Choroid plexus epithelial cell (primary cell): ENCODE measurements at regions not wholly inside any gene's neighbourhood (a gene's known extent, or its start where the extent isn't known, plus 50 kb on each side); places are given as distances from the start of the nearest gene placed in this dataset.

Experiments
- DNase-seq: peaks from one replicate; pipeline ENCODE4 v3.0.0-alpha.2; 2010; ENCODE audit warnings: low read depth
- H3K4me3 ChIP-seq: 2 replicates; pipeline ENCODE4 v1.5.1; 2011; ENCODE audit warnings: low read depth, mild to moderate bottlenecking, control low read depth, low read length, moderate library complexity
- CTCF ChIP-seq: conservative IDR thresholded peaks from 2 replicates; pipeline ENCODE4 v1.5.1; 2011; ENCODE audit warnings: low read depth, mild to moderate bottlenecking, control low read depth, inconsistent platforms, low read length, moderate library complexity

GRCh38 chr9:88784960-88785359 lies 206.3 kb upstream of the S1PR3 start:
- no peak overlapping the region for H3K4me3 ChIP-seq
- TF ChIP-seq CTCF: no peak
- DNase-seq: no peak

- DNase-seq: peak; percentile 36
- H3K4me3 ChIP-seq: no peak overlapping the region
- TF ChIP-seq CTCF: no peak
Measured at GRCh38 chr9:88786291-88787079, 204.8 kb upstream of the S1PR3 start.

- TF ChIP-seq CTCF: no peak
- DNase-seq: peak; percentile 59
- no peak overlapping the region for H3K4me3 ChIP-seq
Measured at GRCh38 chr9:88789785-88790184, 201.5 kb upstream of the S1PR3 start.

- peak; percentile 94 for DNase-seq
- TF ChIP-seq CTCF: no peak
- H3K4me3 ChIP-seq: no peak overlapping the region
Measured at GRCh38 chr9:88791105-88791805, 200.0 kb upstream of the S1PR3 start.

- DNase-seq: no peak
- H3K4me3 ChIP-seq: no peak overlapping the region
- TF ChIP-seq CTCF: no peak
Measured at GRCh38 chr9:88792502-88792901, 198.8 kb upstream of the S1PR3 start.

GRCh38 chr9:88794100-88794499 lies 197.2 kb upstream of the S1PR3 start:
- H3K4me3 ChIP-seq: no peak overlapping the region
- no peak for TF ChIP-seq CTCF
- DNase-seq: no peak
